Heart left ventricle (tissue), 16 donors: ENCODE measurements at regions not wholly inside any gene's neighbourhood (a gene's known extent, or its start where the extent isn't known, plus 50 kb on each side); places are given as distances from the start of the nearest gene placed in this dataset.
"Not testable (repeated sequence)": the region's sequence is repeated elsewhere in the genome, so short reads cannot be mapped to it uniquely, and the experiment has no call there.

Experiments
- ATAC-seq, 4 donors: fragments of 200-7000 bp; cut with Tn5 transposase; one replicate each; pipeline ENCODE4 v1.9.1; 2020 to 2022; ENCODE audit warnings: moderate library complexity in 4 of 4, mild to moderate bottlenecking in 3 of 4, moderate number of reproducible peaks in 1 of 4
- DNase-seq, 5 donors: peaks; one replicate each; pipeline ENCODE4 v3.0.0-alpha.2; 2020
- H3K27ac ChIP-seq, 12 donors: fragments of 200-600 bp; sonication (generic) in 4 of 12; one replicate each; pipeline versions ENCODE4 v1.5.0 to v1.8.0; 2016 to 2022; ENCODE audit warnings: mild to moderate bottlenecking in 2 of 12
- H3K27me3 ChIP-seq, 9 donors: fragments of 200-600 bp; sonication (generic) in 2 of 9; one replicate each; pipeline versions ENCODE4 v1.5.1 to v1.8.0; 2016 to 2022; ENCODE audit warnings: mild to moderate bottlenecking in 3 of 9
- H3K36me3 ChIP-seq, 9 donors: fragments of 200-600 bp; sonication (generic) in 2 of 9; one replicate each; pipeline versions ENCODE4 v1.5.0 to v1.8.0; 2018 to 2022; ENCODE audit warnings: mild to moderate bottlenecking in 2 of 9
- H3K4me1 ChIP-seq, 12 donors: fragments of 200-600 bp; sonication (generic) in 4 of 12; one replicate each; pipeline versions ENCODE4 v1.5.0 to v1.8.0; 2016 to 2022; ENCODE audit warnings: mild to moderate bottlenecking in 3 of 12
- H3K4me3 ChIP-seq, 12 donors: fragments of 200-600 bp; sonication (generic) in 4 of 12; one replicate each; pipeline versions ENCODE4 v1.5.0 to v1.8.0; 2017 to 2022; ENCODE audit warnings: mild to moderate bottlenecking in 9 of 12, moderate library complexity in 4 of 12
- H3K9me3 ChIP-seq, 12 donors: fragments of 200-600 bp; sonication (generic) in 4 of 12; one replicate each; pipeline versions ENCODE4 v1.5.0 to v1.8.0; 2016 to 2022; ENCODE audit warnings: mild to moderate bottlenecking in 1 of 12
- POLR2A ChIP-seq, 2 donors: fragments of 450-650 bp; IDR thresholded peaks; one replicate each; pipeline ENCODE4 v1.6.1; 2017; ENCODE audit warnings: antibody characterized with exemption in 2 of 2, mild to moderate bottlenecking in 2 of 2, moderate library complexity in 2 of 2
- WGBS, 4 donors: extraction: QIAGEN DNeasy Blood & Tissue Kit in 2 of 4; methylation state at CpG; one replicate each; pipeline versions ENCODE4 v1.1.5 to v1.1.7; 2013 to 2018; 5-methylcytosine and 5-hydroxymethylcytosine counted together
- intact Hi-C, 10 donors: fragments of 100-400 bp; cut with DNase I; formaldehyde crosslinking; loops; one replicate each; pipeline versions ENCODE4 v1.11.1 to v1.14.2; 2022
- TF ChIP-seq, protein P1 (sequence below), 12 donors: fragments of 200-600 bp; sonication (generic) in 4 of 12; IDR thresholded peaks; one replicate each; pipeline versions ENCODE4 v1.5.0 to v1.8.0; 2018 to 2022; ENCODE audit warnings: antibody characterized with exemption in 12 of 12, mild to moderate bottlenecking in 5 of 12
- donor health status: ischemic (EF 13 %, LVEDD 7.1; RV severe dilation, severe dysfunction).
- donor health status: healthy with polysubstance abuse.
- donor health status: DM: no; HTN: yes; CAD: no.
- donor health status: DM: no; HTN: no; CAD: no.
- donor health status: ischemic (EF 25% LVEDD 6.9; RV normal size, moderate dysfunction).
- donor health status: ischemic (EF 25% LVEDD 5.7; RV mildly dilated, moderate dysfunction).
- donor health status: healthy.
- donor health status: DM: yes; HTN: yes; CAD: no.
- donor health status: ischemic (EF 35%, LVEDD 5.7; RV mildly dilated, moderate dysfunction).
- donor health status: nonischemic (EF 11% LVEDD 7.7; RV severe dilation, severe dysfunction).
- donor health status: DM: yes; HTN: yes; CAD: no.
- donor health status: PGD.
- donor health status: ischemic (EF 29% LVEDD 5.4; RV normal size, mild dysfunction).
- donor health status: nonischemic (EF 23%, LVEDD 6.1; RV moderate dilation, normal function).

DNA sequence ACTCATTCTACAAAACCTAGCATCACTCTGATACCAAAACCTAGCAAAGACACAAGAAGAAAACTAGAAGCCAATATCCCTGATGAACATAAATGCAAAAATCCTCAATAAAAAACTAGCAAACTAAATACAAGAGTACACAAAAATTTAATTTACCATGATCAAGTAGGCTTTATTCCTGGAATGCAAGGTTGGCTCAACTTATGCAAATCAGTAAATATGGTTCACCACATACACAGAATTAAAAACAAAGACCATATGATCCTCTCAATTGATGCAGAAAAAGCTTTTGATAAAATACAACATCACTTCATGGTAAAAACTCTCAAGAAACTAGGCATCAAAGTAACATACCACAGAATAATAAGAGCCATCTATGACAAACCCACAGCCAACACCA, 188.3 kb downstream of the ETAA1 start:
- Histone ChIP-seq H3K9me3 (peaks cover 0 to 73% (median 24%) of the 10 kb centered on the region in 12 donors), H3K4me3 (no peak overlapping the region), H3K36me3 (no peaks in the 10 kb centered on the region), H3K4me1 (no peaks in the 10 kb centered on the region), H3K27ac (no peak overlapping the region), H3K27me3 (no peaks in the 10 kb centered on the region)
- TF ChIP-seq POLR2A (IDR thresholded peaks at IDR 0.05): no peak
- TF ChIP-seq, protein P1, sequence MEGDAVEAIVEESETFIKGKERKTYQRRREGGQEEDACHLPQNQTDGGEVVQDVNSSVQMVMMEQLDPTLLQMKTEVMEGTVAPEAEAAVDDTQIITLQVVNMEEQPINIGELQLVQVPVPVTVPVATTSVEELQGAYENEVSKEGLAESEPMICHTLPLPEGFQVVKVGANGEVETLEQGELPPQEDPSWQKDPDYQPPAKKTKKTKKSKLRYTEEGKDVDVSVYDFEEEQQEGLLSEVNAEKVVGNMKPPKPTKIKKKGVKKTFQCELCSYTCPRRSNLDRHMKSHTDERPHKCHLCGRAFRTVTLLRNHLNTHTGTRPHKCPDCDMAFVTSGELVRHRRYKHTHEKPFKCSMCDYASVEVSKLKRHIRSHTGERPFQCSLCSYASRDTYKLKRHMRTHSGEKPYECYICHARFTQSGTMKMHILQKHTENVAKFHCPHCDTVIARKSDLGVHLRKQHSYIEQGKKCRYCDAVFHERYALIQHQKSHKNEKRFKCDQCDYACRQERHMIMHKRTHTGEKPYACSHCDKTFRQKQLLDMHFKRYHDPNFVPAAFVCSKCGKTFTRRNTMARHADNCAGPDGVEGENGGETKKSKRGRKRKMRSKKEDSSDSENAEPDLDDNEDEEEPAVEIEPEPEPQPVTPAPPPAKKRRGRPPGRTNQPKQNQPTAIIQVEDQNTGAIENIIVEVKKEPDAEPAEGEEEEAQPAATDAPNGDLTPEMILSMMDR (IDR thresholded peaks at IDR 0.05): no peak
- intact Hi-C loops: no loop called here
- ATAC-seq (no peak), DNase-seq (no peak)

- intact Hi-C loops: not testable (repeated sequence)
Observed at GRCh38 chr2:67589121-67589520, 192.0 kb downstream of the ETAA1 start.

GRCh38 chr2:67594522-67594921, 197.4 kb downstream of the ETAA1 start:
- H3K36me3 ChIP-seq, ATAC-seq, H3K4me1 ChIP-seq, intact Hi-C loops, H3K4me3 ChIP-seq, H3K27me3 ChIP-seq, H3K27ac ChIP-seq, DNase-seq: not testable (repeated sequence)
- H3K9me3 ChIP-seq: peaks cover 0 to 34% (median 4%) of the 10 kb centered on the region in 12 donors

More at GRCh38 chr2:67589121-67589520, 192.0 kb downstream of the ETAA1 start:
- H3K27me3 ChIP-seq, H3K4me1 ChIP-seq, ATAC-seq, H3K4me3 ChIP-seq, DNase-seq, H3K36me3 ChIP-seq, H3K27ac ChIP-seq: not testable (repeated sequence)
- peaks cover 0 to 53% (median 16%) of the 10 kb centered on the region in 12 donors for H3K9me3 ChIP-seq
- WGBS, 4 donors: 72 to 77% (median 76%) methylated on average over 6 of the region's 6 CpGs

DNA sequence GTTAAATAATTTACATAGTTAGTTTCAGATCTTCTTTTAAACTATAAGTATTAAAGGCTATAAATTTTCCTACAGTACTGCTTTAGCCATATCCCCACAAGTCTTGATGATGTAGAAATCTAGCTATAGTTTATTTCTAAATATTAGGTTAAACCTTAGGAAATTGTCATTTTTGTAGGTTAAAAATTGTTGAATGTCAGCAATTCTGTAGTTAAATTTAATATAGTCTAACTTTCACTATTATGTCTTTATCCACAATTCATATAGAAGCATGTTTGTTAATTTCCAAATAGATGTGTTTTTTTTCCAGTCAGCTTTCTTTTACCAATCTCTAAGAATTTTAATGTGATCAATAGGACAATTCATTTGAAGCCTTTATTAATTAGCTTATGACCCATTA, 199.7 kb downstream of the ETAA1 start:
- no peaks in the 10 kb centered on the region for H3K4me1 ChIP-seq
- H3K4me3 ChIP-seq: no peak overlapping the region
- H3K36me3 ChIP-seq: no peaks in the 10 kb centered on the region
- TF ChIP-seq POLR2A (IDR thresholded peaks at IDR 0.05): no peak
- TF ChIP-seq, protein P1 (IDR thresholded peaks at IDR 0.05): no peak
- H3K27ac ChIP-seq: no peak overlapping the region
- ATAC-seq: no peak
- H3K27me3 ChIP-seq: no peaks in the 10 kb centered on the region
- H3K9me3 ChIP-seq: peaks cover 0 to 26% (median 2%) of the 10 kb centered on the region in 12 donors
- intact Hi-C loops: no loop called here
- DNase-seq: no peak

GRCh38 chr2:67599561-67599960, 202.4 kb downstream of the ETAA1 start:
- Histone ChIP-seq H3K4me1 (no peaks in the 10 kb centered on the region), H3K36me3 (no peaks in the 10 kb centered on the region), H3K27me3 (no peaks in the 10 kb centered on the region), H3K27ac (no peak overlapping the region), H3K4me3 (no peak overlapping the region), H3K9me3 (peaks cover 0 to 12% (median 0%) of the 10 kb centered on the region in 12 donors)
- ATAC-seq (no peak), DNase-seq (no peak)
- TF ChIP-seq, protein P1 (IDR thresholded peaks at IDR 0.05): no peak
- TF ChIP-seq POLR2A (IDR thresholded peaks at IDR 0.05): no peak
- intact Hi-C loops: no loop called here
